Activated B cell treated with CpG ODN at 0.5 μM for 24 hours (primary cell): ENCODE measurements at regions not wholly inside any gene's neighbourhood (a gene's known extent, or its start where the extent isn't known, plus 50 kb on each side); places are given as distances from the start of the nearest gene placed in this dataset.

ENCODE experiments used
- ATAC-seq: fragments of 200-7000 bp; cut with Tn5 transposase; one replicate; pipeline ENCODE4 v1.10.0; 2021; ENCODE audit warnings: low read depth, mild to moderate bottlenecking, moderate library complexity
- CTCF ChIA-PET: fragments of 350-600 bp; sonication (Branson Sonifier 250); formaldehyde crosslinking; loops from one replicate; lab custom pipeline; 2021; ENCODE audit warnings: antibody characterized with exemption; lab: Charles Lee
- POLR2A ChIA-PET: fragments of 350-600 bp; sonication (Branson Sonifier 250); formaldehyde crosslinking; loops from one replicate; lab custom pipeline; 2021; ENCODE audit warnings: antibody characterized with exemption; lab: Charles Lee
- DNase-seq: peaks from one replicate; pipeline ENCODE4 v3.0.0; 2022
- H3K27ac Mint-ChIP-seq: one replicate; pipeline ENCODE4 v1.8.0; 2020; ENCODE audit warnings: mixed read lengths
- H3K27me3 Mint-ChIP-seq: one replicate; pipeline ENCODE4 v1.8.0; 2021; ENCODE audit warnings: mixed read lengths
- H3K36me3 Mint-ChIP-seq: one replicate; pipeline ENCODE4 v1.8.0; 2021; ENCODE audit warnings: low read depth, mixed read lengths
- H3K4me1 Mint-ChIP-seq: one replicate; pipeline ENCODE4 v1.8.0; 2021; ENCODE audit warnings: mixed read lengths
- H3K4me3 Mint-ChIP-seq: one replicate; pipeline ENCODE4 v1.8.0; 2020; ENCODE audit warnings: mild to moderate bottlenecking, mixed read lengths
- H3K9me3 Mint-ChIP-seq: one replicate; pipeline ENCODE4 v1.8.0; 2020; ENCODE audit warnings: mixed read lengths
- intact Hi-C: fragments of 100-400 bp; cut with micrococcal nuclease; formaldehyde crosslinking; loops from one replicate; pipeline ENCODE4 v1.15.1; 2024
- TF ChIP-seq, protein P1 (sequence below): fragments of 200-600 bp; IDR thresholded peaks from one replicate; pipeline ENCODE4 v1.8.0; 2022; ENCODE audit warnings: antibody characterized with exemption, mild to moderate bottlenecking

DNA sequence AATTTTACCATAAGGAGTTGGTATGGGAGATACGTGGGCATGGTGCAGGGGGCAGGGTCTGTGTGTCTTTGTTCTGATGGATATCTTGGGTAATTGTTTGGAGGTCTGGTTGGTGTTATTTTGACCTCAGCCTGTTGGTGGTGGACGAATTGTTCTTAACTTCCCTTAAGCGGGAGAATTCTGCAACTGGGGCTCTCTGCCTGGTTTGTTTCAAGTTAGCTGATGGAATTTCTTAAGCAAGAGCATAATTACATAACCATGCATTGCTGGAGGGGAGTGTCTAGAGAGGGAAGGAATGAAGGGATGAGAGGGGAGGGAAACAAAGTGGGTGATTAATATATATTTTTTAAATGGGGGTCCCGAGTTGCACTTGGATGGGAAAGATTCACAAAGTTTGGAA is 908.5 kb upstream of the RAG2 start:
- POLR2A ChIA-PET, result no interaction called here
- intact Hi-C loops, result no loop called here
- DNase-seq (no peak), ATAC-seq (no peak)
- Mint-ChIP-seq H3K27me3 (no peaks in the 10 kb centered on the region), H3K9me3 (peaks cover 3% of the 10 kb centered on the region), H3K36me3 (no peaks in the 10 kb centered on the region), H3K27ac (no peak overlapping the region), H3K4me1 (no peaks in the 10 kb centered on the region), H3K4me3 (no peak overlapping the region)
- TF ChIP-seq, protein P1, sequence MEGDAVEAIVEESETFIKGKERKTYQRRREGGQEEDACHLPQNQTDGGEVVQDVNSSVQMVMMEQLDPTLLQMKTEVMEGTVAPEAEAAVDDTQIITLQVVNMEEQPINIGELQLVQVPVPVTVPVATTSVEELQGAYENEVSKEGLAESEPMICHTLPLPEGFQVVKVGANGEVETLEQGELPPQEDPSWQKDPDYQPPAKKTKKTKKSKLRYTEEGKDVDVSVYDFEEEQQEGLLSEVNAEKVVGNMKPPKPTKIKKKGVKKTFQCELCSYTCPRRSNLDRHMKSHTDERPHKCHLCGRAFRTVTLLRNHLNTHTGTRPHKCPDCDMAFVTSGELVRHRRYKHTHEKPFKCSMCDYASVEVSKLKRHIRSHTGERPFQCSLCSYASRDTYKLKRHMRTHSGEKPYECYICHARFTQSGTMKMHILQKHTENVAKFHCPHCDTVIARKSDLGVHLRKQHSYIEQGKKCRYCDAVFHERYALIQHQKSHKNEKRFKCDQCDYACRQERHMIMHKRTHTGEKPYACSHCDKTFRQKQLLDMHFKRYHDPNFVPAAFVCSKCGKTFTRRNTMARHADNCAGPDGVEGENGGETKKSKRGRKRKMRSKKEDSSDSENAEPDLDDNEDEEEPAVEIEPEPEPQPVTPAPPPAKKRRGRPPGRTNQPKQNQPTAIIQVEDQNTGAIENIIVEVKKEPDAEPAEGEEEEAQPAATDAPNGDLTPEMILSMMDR, result no peak
- CTCF ChIA-PET, result no interaction called here

DNA sequence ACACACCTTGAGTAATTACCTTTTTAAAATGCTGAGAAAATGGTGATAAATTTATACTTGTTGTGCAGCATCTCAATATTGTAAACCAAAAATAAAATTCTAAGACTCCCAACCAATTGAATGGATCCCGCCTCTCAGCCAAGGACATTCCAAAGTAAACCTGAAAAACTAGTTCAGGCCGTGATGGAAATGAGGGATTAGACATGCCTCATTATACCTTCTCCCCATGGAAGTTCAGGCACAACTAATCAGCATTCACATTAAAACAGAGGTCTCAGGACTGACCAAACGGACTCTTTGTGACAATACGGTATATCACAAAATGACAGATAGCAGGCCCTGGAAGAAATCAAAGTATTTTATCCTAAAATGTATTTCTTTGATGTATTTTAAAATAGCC is 907.4 kb upstream of the RAG2 start:
- POLR2A ChIA-PET, result no interaction called here
- Mint-ChIP-seq H3K36me3 (no peaks in the 10 kb centered on the region), H3K4me3 (no peak overlapping the region), H3K27ac (no peak overlapping the region), H3K4me1 (no peaks in the 10 kb centered on the region), H3K9me3 (peaks cover 3% of the 10 kb centered on the region), H3K27me3 (no peaks in the 10 kb centered on the region)
- TF ChIP-seq, protein P1, result no peak
- intact Hi-C loops, result no loop called here
- DNase-seq (no peak), ATAC-seq (no peak)
- CTCF ChIA-PET, result no interaction called here

- CTCF ChIA-PET, result no interaction called here
- H3K4me3 Mint-ChIP-seq, result no peak overlapping the region
- H3K36me3 Mint-ChIP-seq, result no peaks in the 10 kb centered on the region
- H3K9me3 Mint-ChIP-seq, result peaks cover 3% of the 10 kb centered on the region
- no peaks in the 10 kb centered on the region for H3K4me1 Mint-ChIP-seq
- DNase-seq (no peak), ATAC-seq (no peak)
- POLR2A ChIA-PET, result no interaction called here
- intact Hi-C loops, result no loop called here
- no peaks in the 10 kb centered on the region for H3K27me3 Mint-ChIP-seq
- TF ChIP-seq, protein P1, result no peak
- no peak overlapping the region for H3K27ac Mint-ChIP-seq
Measured at GRCh38 chr11:37504921-37505320, 906.9 kb upstream of the RAG2 start.

DNA sequence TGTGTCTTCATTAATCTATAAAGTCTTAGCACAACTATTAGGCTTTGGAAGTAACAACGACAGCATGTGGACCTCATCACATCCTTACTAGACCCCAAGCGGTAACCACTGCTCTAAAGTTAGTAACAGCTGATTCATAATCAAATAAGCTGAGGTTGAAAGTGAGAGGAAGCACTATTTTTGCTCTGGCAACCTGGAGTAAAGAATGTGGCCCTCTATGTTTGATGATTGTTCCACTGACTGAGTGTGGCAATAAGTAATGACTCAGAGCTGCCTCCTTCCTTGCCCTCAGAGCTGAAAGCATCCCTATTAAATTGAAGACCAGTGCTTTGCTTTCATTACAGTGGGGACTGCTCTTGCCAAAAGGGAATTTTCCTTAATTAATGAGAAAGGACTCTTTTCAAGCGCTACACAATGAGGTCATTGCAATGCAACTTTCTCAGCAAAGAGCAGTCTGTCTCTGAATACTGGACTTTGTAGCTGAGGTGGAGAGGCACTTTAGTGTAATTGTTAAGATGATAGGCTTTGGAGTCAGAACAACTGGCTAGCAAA is 906.1 kb upstream of the RAG2 start:
- DNase-seq, result no peak
- TF ChIP-seq, protein P1, result no peak
- H3K27me3 Mint-ChIP-seq, result no peaks in the 10 kb centered on the region
- H3K4me3 Mint-ChIP-seq, result no peak overlapping the region
- H3K27ac Mint-ChIP-seq, result no peak overlapping the region
- CTCF ChIA-PET, result no interaction called here
- no peak for ATAC-seq
- intact Hi-C loops, result no loop called here
- peaks cover 3% of the 10 kb centered on the region for H3K9me3 Mint-ChIP-seq
- no peaks in the 10 kb centered on the region for H3K4me1 Mint-ChIP-seq
- POLR2A ChIA-PET, result no interaction called here
- H3K36me3 Mint-ChIP-seq, result no peaks in the 10 kb centered on the region

DNA sequence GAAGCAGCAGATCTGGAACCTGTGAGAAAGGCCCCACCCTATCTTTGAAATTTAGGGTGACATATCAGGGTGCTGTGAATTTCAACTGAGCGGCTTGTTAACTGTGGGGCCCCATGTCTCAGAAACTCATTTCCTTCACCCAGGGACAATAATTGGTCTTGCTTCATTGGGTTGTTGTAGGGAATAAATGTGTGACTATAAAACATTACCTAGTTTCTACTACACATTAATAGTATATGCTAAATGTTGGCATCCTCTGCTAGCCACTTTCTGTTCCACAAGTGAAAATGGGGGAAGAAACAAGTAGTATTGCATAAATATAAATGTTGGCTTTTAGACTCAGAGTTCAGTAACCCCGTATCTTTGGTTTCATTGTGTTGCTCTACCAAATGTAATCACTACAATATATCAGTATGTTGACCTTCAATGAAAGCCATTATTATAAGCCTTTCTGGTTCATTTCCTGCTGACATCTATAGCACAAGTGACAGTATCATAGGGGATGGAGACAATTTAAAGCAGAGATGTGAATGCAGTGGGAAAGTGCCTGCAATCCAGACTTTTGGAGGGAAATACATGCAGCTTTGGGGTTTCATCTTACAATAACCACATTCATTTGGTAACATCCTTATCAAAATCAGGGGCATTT is 905.5 kb upstream of the RAG2 start:
- ATAC-seq, result no peak
- no peak overlapping the region for H3K27ac Mint-ChIP-seq
- no peak for DNase-seq
- POLR2A ChIA-PET, result no interaction called here
- H3K36me3 Mint-ChIP-seq, result no peaks in the 10 kb centered on the region
- peaks cover 3% of the 10 kb centered on the region for H3K9me3 Mint-ChIP-seq
- H3K27me3 Mint-ChIP-seq, result no peaks in the 10 kb centered on the region
- CTCF ChIA-PET, result no interaction called here
- TF ChIP-seq, protein P1, result no peak
- intact Hi-C loops, result no loop called here
- H3K4me3 Mint-ChIP-seq, result no peak overlapping the region
- H3K4me1 Mint-ChIP-seq, result no peaks in the 10 kb centered on the region
